Breast epithelium (tissue), 4 donors: ENCODE measurements at regions not wholly inside any gene's neighbourhood (a gene's known extent, or its start where the extent isn't known, plus 50 kb on each side); places are given as distances from the start of the nearest gene placed in this dataset.

Experiments used
- DNase-seq, 2 donors: peaks; one replicate each; pipeline ENCODE4 v3.0.0-alpha.2; 2019; ENCODE audit warnings: low spot score in 2 of 2
- H3K27ac ChIP-seq, 2 donors: fragments of 200-600 bp; sonication (generic) in 1 of 2; one replicate each; pipeline ENCODE4 v1.5.1; 2016 to 2019; ENCODE audit warnings: mild to moderate bottlenecking in 1 of 2
- H3K27me3 ChIP-seq, 2 donors: fragments of 200-600 bp; sonication (generic) in 1 of 2; one replicate each; pipeline versions ENCODE4 v1.5.1 to v1.6.0; 2017 to 2019; ENCODE audit warnings: control low read depth in 1 of 2, mild to moderate bottlenecking in 1 of 2
- H3K36me3 ChIP-seq: fragments of 200-600 bp; one replicate; pipeline ENCODE4 v1.5.1; 2019
- H3K4me1 ChIP-seq, 2 donors: fragments of 200-600 bp; sonication (generic); one replicate each; pipeline ENCODE4 v1.5.1; 2016 to 2019; ENCODE audit warnings: control low read depth in 1 of 2
- H3K4me3 ChIP-seq, 3 donors: fragments of 200-600 bp; sonication (generic); 1 replicate in 2 of 3; 2 replicates in 1 of 3; pipeline ENCODE4 v1.5.1; 2016 to 2019; ENCODE audit warnings: mild to moderate bottlenecking in 3 of 3, moderate library complexity in 2 of 3
- H3K9me3 ChIP-seq, 2 donors: fragments of 200-600 bp; sonication (generic) in 1 of 2; one replicate each; pipeline ENCODE4 v1.5.1; 2016 to 2019; ENCODE audit warnings: control low read depth in 1 of 2
- CTCF ChIP-seq, 3 donors: fragments of 450-650 bp; IDR thresholded peaks; one replicate each; pipeline ENCODE4 v1.5.1; 2016 to 2017; ENCODE audit warnings: antibody characterized with exemption in 3 of 3, mild to moderate bottlenecking in 3 of 3, moderate library complexity in 3 of 3
- POLR2A ChIP-seq: fragments of 450-650 bp; IDR thresholded peaks from one replicate; pipeline ENCODE4 v1.6.1; 2016; ENCODE audit warnings: antibody characterized with exemption, mild to moderate bottlenecking, moderate library complexity
- POLR2AphosphoS5 ChIP-seq, 3 donors: sonication (generic); formaldehyde crosslinking; IDR thresholded peaks; one replicate each; pipeline ENCODE4 v1.6.1; 2017; ENCODE audit warnings: antibody characterized with exemption in 3 of 3
- intact Hi-C: fragments of 100-400 bp; cut with DNase I; formaldehyde crosslinking; loops from one replicate; pipeline ENCODE4 v1.15.1; 2023; ENCODE audit warnings: low total_unique reads

DNA sequence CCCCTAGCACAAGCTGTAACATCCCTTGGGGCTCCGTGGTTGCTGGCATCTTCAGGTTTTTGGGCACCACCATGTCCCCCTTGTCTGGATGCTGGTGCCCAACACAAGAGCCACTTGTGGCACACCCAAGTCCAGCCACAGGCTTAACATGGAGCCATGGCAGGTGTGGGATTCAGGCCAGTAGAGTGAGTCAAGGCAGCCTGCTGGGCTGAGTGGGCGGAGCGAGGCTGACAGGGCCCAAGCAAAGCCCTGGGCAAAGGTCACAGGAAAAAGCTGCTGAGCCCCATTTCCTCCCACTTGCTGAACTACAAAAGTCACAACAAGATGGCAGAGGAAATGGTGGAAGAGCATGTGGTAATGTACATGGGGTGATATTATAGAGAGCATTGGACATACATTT lies 950.7 kb upstream of the FLRT2 start:
- Histone ChIP-seq H3K27me3 (no peaks in the 10 kb centered on the region), H3K4me1 (no peaks in the 10 kb centered on the region), H3K9me3 (peaks cover 0 to 5% of the 10 kb centered on the region in 2 donors), H3K27ac (no peak overlapping the region), H3K36me3 (no peaks in the 10 kb centered on the region), H3K4me3 (no peak overlapping the region)
- intact Hi-C loops, result no loop called here
- no peak for DNase-seq
- no peak for TF ChIP-seq POLR2AphosphoS5 (IDR thresholded peaks at IDR 0.05)
- TF ChIP-seq POLR2A, result no peak

GRCh38 chr14:84581041-84581440 lies 948.9 kb upstream of the FLRT2 start:
- no peaks in the 10 kb centered on the region for H3K27me3 ChIP-seq
- H3K36me3 ChIP-seq, result no peaks in the 10 kb centered on the region
- H3K9me3 ChIP-seq, result peaks cover 0 to 5% of the 10 kb centered on the region in 2 donors
- TF ChIP-seq CTCF (IDR thresholded peaks at IDR 0.05) (no peak), POLR2AphosphoS5 (IDR thresholded peaks at IDR 0.05) (no peak), POLR2A (no peak)
- no peaks in the 10 kb centered on the region for H3K4me1 ChIP-seq
- intact Hi-C loops, result no loop called here
- no peak overlapping the region for H3K4me3 ChIP-seq
- no peak for DNase-seq
- no peak overlapping the region for H3K27ac ChIP-seq

DNA sequence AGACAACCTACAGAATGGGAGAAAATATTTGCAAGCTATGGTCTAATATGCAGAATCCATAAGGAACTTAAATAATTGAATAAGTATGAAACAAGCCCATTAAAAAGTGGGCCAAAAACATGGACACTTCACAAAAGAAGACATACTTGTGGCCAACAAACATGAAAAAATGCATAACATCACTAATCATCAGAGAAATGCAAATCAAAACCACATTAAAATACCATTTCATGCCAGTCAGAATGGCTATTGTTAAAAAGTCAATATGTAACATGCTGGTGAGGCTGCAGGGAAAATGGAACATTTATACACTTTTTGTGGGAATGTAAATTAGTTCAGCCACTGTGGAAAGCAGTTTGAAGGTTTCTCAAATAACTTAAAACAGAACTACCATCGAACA lies 945.4 kb upstream of the FLRT2 start:
- intact Hi-C loops, result no loop called here
- TF ChIP-seq POLR2A (no peak), POLR2AphosphoS5 (IDR thresholded peaks at IDR 0.05) (no peak), CTCF (IDR thresholded peaks at IDR 0.05) (no peak)
- H3K4me3 ChIP-seq, result no peak overlapping the region
- H3K9me3 ChIP-seq, result peaks cover 0 to 5% of the 10 kb centered on the region in 2 donors
- no peaks in the 10 kb centered on the region for H3K36me3 ChIP-seq
- DNase-seq, result no peak
- H3K4me1 ChIP-seq, result no peaks in the 10 kb centered on the region
- no peak overlapping the region for H3K27ac ChIP-seq
- no peaks in the 10 kb centered on the region for H3K27me3 ChIP-seq

DNA sequence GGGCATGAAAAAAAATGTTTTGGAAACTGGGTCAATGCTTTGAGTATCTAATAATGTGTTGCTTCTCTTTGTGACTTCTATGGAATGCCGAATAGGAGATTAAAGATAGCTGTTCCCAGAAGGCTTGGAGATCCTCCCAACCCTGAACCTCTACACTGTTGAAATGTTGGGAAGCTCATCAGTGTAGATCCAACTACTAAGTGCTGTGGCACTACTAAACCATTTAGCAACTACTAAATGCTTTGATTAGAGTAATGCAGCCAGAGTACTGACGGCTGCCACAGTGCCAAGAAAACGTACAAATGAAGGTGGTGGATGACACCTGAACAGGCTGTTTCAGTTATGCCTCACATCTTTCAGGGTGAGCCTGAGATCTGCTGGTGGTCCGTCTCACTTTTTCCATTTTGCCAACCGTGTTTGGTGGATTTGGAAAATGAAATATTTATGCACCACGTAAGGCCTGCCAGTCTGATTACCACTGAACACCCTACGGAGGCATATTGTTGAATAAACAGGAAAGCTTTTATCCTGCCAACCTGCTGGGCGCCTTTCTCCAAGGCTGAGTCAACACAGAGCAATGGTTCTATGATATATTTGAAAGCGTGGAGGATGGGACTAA lies 938.0 kb upstream of the FLRT2 start:
- no peak overlapping the region for H3K27ac ChIP-seq
- intact Hi-C loops, result no loop called here
- TF ChIP-seq POLR2AphosphoS5 (IDR thresholded peaks at IDR 0.05), result no peak
- TF ChIP-seq POLR2A, result no peak
- TF ChIP-seq CTCF (IDR thresholded peaks at IDR 0.05), result no peak
- no peaks in the 10 kb centered on the region for H3K4me1 ChIP-seq
- no peak for DNase-seq
- no peaks in the 10 kb centered on the region for H3K27me3 ChIP-seq
- H3K4me3 ChIP-seq, result no peak overlapping the region
- H3K36me3 ChIP-seq, result no peaks in the 10 kb centered on the region
- H3K9me3 ChIP-seq, result no peaks in the 10 kb centered on the region

DNA sequence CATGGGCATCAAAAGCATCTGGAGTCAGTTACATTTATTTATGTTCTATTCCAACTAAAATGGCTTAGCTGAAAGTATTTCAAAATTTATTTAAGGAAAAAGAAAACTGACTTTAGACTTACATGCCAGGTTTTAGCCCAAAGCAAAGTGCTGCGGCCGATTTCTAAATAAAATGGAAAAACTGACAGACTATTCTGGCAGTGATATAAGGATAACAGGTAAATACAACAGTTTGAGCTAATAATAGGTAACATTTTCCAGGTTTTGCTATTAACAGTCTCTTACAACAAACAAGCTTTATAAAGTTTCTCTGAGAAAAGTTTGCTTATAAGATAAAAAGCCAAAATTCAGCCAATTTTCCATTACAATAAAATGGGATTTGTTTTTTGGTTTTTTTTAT lies 937.2 kb upstream of the FLRT2 start:
- intact Hi-C loops, result no loop called here
- H3K36me3 ChIP-seq, result no peaks in the 10 kb centered on the region

More for the DNA sequence above, 937.2 kb upstream of the FLRT2 start:
- Histone ChIP-seq H3K4me1 (no peaks in the 10 kb centered on the region), H3K4me3 (no peak overlapping the region), H3K27me3 (no peaks in the 10 kb centered on the region), H3K9me3 (no peaks in the 10 kb centered on the region), H3K27ac (no peak overlapping the region)
- TF ChIP-seq CTCF (IDR thresholded peaks at IDR 0.05) (no peak), POLR2AphosphoS5 (IDR thresholded peaks at IDR 0.05) (no peak), POLR2A (no peak)
- no peak for DNase-seq
